ENCODE measurements at regions not wholly inside any gene's neighbourhood (a gene's known extent, or its start where the extent isn't known, plus 50 kb on each side); places are given as distances from the start of the nearest gene placed in this dataset.
"Not testable (repeated sequence)": the region's sequence is repeated elsewhere in the genome, so short reads cannot be mapped to it uniquely, and the experiment has no call there.

DNA sequence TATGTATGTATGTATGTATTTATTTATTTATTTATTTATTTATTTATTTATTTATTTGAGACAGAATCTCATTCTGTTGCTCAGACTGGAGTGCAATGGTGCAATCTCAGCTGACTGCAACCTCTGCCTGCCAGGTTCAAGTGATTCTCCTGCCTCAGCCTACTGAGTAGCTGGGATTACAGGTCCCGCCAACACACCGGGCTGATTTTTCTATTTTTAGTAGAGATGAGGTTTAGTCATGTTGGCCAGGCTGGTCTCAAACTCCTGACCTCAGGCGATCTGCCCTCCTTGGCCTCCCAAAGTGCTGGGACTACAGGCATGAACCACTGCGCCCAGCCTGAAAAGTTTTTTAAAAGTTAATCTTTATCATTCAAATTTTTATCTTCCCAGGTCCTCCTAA, 532.9 kb upstream of the SMIM21 start:
- TF ChIP-seq, protein P1, sequence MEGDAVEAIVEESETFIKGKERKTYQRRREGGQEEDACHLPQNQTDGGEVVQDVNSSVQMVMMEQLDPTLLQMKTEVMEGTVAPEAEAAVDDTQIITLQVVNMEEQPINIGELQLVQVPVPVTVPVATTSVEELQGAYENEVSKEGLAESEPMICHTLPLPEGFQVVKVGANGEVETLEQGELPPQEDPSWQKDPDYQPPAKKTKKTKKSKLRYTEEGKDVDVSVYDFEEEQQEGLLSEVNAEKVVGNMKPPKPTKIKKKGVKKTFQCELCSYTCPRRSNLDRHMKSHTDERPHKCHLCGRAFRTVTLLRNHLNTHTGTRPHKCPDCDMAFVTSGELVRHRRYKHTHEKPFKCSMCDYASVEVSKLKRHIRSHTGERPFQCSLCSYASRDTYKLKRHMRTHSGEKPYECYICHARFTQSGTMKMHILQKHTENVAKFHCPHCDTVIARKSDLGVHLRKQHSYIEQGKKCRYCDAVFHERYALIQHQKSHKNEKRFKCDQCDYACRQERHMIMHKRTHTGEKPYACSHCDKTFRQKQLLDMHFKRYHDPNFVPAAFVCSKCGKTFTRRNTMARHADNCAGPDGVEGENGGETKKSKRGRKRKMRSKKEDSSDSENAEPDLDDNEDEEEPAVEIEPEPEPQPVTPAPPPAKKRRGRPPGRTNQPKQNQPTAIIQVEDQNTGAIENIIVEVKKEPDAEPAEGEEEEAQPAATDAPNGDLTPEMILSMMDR (conservative IDR thresholded peaks at IDR 0.05): not testable (repeated sequence)
- not testable (repeated sequence) for TF ChIP-seq EZH2 (IDR thresholded peaks at IDR 0.05; ENCODE audit: low read depth)
